ENCODE measurements at regions not wholly inside any gene's neighbourhood (a gene's known extent, or its start where the extent isn't known, plus 50 kb on each side); places are given as distances from the start of the nearest gene placed in this dataset.

GRCh38 chr1:185439727-185440415 lies 122.8 kb upstream of the IVNS1ABP start:
- TF ChIP-seq EP300 (IDR thresholded peaks at IDR 0.05) (no peak), POLR2A (IDR thresholded peaks at IDR 0.05) (no peak), CTCF (IDR thresholded peaks at IDR 0.05) (no peak)

Measured in tibial nerve (tissue), 4 donors.